Central memory CD8-positive, alpha-beta T cell (primary cell): ENCODE measurements at regions not wholly inside any gene's neighbourhood (a gene's known extent, or its start where the extent isn't known, plus 50 kb on each side); places are given as distances from the start of the nearest gene placed in this dataset.

Source experiments
- ATAC-seq: fragments of 150-1000 bp; cut with Tn5 transposase; replicated peaks from 2 replicates; pipeline ENCODE4 v1.10.0; 2022; ENCODE audit warnings: mild to moderate bottlenecking, moderate FRiP score, moderate number of reproducible peaks; ENCODE audit not compliant: poor library complexity, severe bottlenecking; ENCODE audit errors: extremely low read depth
- DNase-seq, 2 donors: peaks; one replicate each; pipeline ENCODE4 v3.0.0; 2021; ENCODE audit warnings: low spot score in 2 of 2
- H3K27ac Mint-ChIP-seq: one replicate; pipeline ENCODE4 v1.8.0; 2022; ENCODE audit warnings: low read depth, mild to moderate bottlenecking, moderate library complexity, mixed read lengths
- H3K27me3 Mint-ChIP-seq: one replicate; pipeline ENCODE4 v1.8.0; 2022; ENCODE audit warnings: mixed read lengths
- H3K36me3 Mint-ChIP-seq: one replicate; pipeline ENCODE4 v1.8.0; 2022; ENCODE audit warnings: mild to moderate bottlenecking, moderate library complexity, mixed read lengths; ENCODE audit not compliant: insufficient read depth
- H3K4me1 Mint-ChIP-seq: one replicate; pipeline ENCODE4 v1.8.0; 2022; ENCODE audit warnings: mixed read lengths
- H3K4me3 Mint-ChIP-seq: one replicate; pipeline ENCODE4 v1.8.0; 2022; ENCODE audit warnings: mild to moderate bottlenecking, moderate library complexity, mixed read lengths
- H3K9me3 Mint-ChIP-seq: one replicate; pipeline ENCODE4 v1.8.0; 2022; ENCODE audit warnings: mixed read lengths

DNA sequence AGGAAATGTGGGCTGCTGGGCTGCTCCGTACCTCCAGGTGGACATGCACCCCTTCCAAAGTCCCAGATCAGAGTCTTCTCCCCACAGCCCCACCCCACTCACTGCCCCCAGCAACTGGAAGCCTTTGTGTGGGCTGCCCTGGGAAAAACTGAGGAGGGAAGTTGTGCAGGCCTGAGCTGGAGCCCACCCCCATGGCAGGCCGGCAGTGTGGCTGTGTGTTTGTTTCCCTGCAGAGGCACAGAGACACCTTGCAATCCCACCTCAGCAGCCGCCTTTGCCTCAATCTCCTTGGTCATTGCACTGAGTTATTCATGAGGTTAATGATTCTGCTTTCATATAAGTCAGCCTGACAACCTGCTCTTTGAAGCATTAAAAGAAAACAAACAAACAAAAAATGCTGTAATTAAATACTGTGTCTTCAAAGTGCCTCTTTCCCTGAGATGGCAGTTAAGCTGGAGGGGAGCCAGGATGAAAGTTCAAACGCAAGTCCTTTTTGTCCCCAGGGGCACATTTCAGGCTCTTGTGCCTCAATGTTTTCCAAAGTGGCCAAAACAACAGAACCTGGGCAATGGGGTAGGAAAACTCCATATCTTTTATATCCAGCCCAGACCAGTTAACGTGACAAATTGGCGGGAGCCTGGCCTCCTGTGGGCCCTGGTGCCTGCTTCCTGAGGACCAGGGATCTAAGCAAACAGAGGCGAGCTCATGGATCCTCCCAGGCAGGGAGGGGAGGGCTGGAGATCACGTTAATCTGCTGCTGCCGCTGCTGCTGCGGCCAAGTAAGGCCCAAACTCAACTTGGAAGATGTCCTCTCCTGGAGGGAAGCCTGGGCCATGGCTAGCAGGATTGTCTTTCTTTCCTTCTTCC, 51.9 kb upstream of the TSPAN11 start:
- Mint-ChIP-seq H3K4me1 (peaks cover 6% of the 10 kb centered on the region), H3K36me3 (no peaks in the 10 kb centered on the region), H3K9me3 (peaks cover 2% of the 10 kb centered on the region), H3K27ac (no peak overlapping the region), H3K27me3 (peaks cover 39% of the 10 kb centered on the region), H3K4me3 (no peak overlapping the region)
- ATAC-seq (no peak), DNase-seq (no peak)

- no peak for ATAC-seq
- Mint-ChIP-seq H3K27me3 (peaks cover 28% of the 10 kb centered on the region), H3K4me1 (peaks cover 6% of the 10 kb centered on the region), H3K9me3 (peaks cover 5% of the 10 kb centered on the region), H3K27ac (no peak overlapping the region), H3K36me3 (no peaks in the 10 kb centered on the region), H3K4me3 (no peak overlapping the region)
- no peak for DNase-seq
Measured at GRCh38 chr12:30870491-30871265, 55.9 kb upstream of the TSPAN11 start.

DNA sequence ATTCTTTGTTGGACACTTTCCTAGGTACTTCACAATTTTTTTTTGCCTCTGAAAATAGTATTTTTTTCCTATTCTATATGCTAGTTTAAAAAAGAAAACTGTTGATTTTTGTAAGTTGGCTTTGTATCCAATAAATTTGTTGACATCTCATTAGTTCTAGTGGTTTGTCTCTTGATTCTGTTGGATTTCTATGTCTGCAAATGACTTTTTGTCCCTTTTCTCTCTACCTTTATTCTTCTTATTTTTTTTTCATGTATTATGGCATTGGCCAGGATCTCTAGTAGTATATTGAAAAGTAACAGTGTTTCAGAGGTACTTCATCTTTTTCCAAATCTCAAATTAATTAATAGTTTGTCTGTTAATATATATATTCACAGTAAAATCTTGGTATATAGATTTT, 59.1 kb upstream of the TSPAN11 start:
- ATAC-seq, result no peak
- Mint-ChIP-seq H3K36me3 (no peaks in the 10 kb centered on the region), H3K4me1 (peaks cover 6% of the 10 kb centered on the region), H3K9me3 (peaks cover 5% of the 10 kb centered on the region), H3K27me3 (peaks cover 51% of the 10 kb centered on the region), H3K4me3 (no peak overlapping the region), H3K27ac (no peak overlapping the region)
- DNase-seq, result no peak

GRCh38 chr12:30866256-30866655, 60.3 kb upstream of the TSPAN11 start:
- ATAC-seq, result no peak

DNA sequence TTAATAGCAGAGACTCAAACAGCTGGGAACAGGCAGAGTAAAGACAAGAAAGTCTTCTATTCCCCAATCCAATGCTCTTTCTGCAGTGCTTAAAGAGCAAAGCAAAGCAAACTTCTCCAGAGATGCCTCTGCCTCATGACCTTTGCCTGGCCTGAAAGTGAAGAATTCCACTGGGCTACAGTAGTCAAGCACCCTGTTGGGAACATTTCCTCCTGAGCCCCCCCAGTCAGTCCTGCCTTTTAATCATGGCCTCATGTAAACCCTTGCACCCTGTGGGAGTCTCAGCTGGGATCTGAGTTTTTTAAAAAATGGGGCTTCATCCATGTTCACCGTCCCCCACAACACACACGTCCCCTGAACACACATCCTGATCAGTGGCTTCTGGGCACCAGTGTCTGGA, 62.7 kb upstream of the TSPAN11 start:
- ATAC-seq (no peak), DNase-seq (no peak)
- Mint-ChIP-seq H3K4me3 (no peak overlapping the region), H3K27me3 (peaks cover 70% of the 10 kb centered on the region), H3K9me3 (no peaks in the 10 kb centered on the region), H3K36me3 (no peaks in the 10 kb centered on the region), H3K4me1 (no peaks in the 10 kb centered on the region), H3K27ac (no peak overlapping the region)

More at GRCh38 chr12:30866256-30866655, 60.3 kb upstream of the TSPAN11 start:
- peaks cover 5% of the 10 kb centered on the region for H3K9me3 Mint-ChIP-seq
- no peak overlapping the region for H3K4me3 Mint-ChIP-seq
- H3K4me1 Mint-ChIP-seq, result peaks cover 6% of the 10 kb centered on the region
- H3K27ac Mint-ChIP-seq, result no peak overlapping the region
- H3K36me3 Mint-ChIP-seq, result no peaks in the 10 kb centered on the region
- DNase-seq, result no peak
- peaks cover 57% of the 10 kb centered on the region for H3K27me3 Mint-ChIP-seq

GRCh38 chr12:30862486-30862885, 64.1 kb upstream of the TSPAN11 start:
- ATAC-seq (no peak), DNase-seq (no peak)
- H3K27me3 Mint-ChIP-seq, result peaks cover 70% of the 10 kb centered on the region
- no peaks in the 10 kb centered on the region for H3K9me3 Mint-ChIP-seq
- no peaks in the 10 kb centered on the region for H3K4me1 Mint-ChIP-seq
- no peak overlapping the region for H3K27ac Mint-ChIP-seq
- no peaks in the 10 kb centered on the region for H3K36me3 Mint-ChIP-seq
- no peak overlapping the region for H3K4me3 Mint-ChIP-seq

DNA sequence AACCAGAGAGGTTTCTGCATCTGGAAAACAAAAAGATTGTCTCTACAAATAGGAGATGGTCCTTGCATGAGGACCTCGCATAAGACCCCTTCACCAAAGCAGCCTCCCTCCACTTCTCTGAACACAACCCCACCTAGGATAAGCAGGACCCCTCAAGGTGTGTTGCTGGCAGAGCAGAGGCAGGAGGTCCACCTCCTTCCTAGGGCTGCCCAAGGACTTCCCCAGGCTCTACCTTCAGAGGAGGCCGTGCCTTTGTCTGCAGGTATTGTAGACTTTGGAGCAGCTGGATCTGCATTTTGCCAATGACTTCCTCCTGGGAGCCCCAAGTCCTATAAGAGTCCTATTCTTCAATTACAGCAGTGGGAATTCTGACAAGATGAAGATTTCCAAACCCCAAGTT, 67.3 kb upstream of the TSPAN11 start:
- no peak for DNase-seq
- Mint-ChIP-seq H3K27me3 (peaks cover 47% of the 10 kb centered on the region), H3K27ac (no peak overlapping the region), H3K36me3 (no peaks in the 10 kb centered on the region), H3K9me3 (no peaks in the 10 kb centered on the region), H3K4me3 (no peak overlapping the region), H3K4me1 (no peaks in the 10 kb centered on the region)
- ATAC-seq, result no peak

DNA sequence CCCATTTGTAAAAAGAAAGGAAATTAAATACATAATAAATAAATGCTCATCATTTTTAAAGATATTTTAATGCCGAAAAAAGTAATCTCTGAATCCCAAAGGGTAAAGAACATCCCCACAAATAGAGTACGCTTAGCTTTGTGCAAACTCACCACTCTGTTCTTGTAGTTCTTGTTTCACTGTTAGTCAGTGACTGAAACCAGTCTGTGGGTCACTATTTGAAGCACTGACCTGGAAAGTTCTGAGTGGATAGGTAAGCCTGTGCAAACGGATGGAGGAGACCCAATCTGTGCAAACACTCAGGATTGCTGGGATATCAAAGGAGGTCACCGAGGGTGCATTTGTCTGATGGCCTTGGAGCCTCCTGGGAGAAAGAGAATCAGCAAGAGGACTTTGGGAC, 68.1 kb upstream of the TSPAN11 start:
- DNase-seq, result no peak
- H3K27ac Mint-ChIP-seq, result no peak overlapping the region
- H3K27me3 Mint-ChIP-seq, result peaks cover 44% of the 10 kb centered on the region
- no peaks in the 10 kb centered on the region for H3K4me1 Mint-ChIP-seq
- H3K4me3 Mint-ChIP-seq, result no peak overlapping the region
- no peaks in the 10 kb centered on the region for H3K9me3 Mint-ChIP-seq
- ATAC-seq, result no peak
- H3K36me3 Mint-ChIP-seq, result no peaks in the 10 kb centered on the region

- Mint-ChIP-seq H3K9me3 (no peaks in the 10 kb centered on the region), H3K36me3 (peaks cover 3% of the 10 kb centered on the region), H3K27ac (no peak overlapping the region), H3K4me3 (no peak overlapping the region), H3K27me3 (peaks cover 7% of the 10 kb centered on the region), H3K4me1 (peaks cover 8% of the 10 kb centered on the region)
- ATAC-seq (no peak), DNase-seq (no peak)
Measured at GRCh38 chr12:30853561-30854133, 72.9 kb upstream of the TSPAN11 start.

GRCh38 chr12:30850684-30851083, 75.9 kb upstream of the TSPAN11 start:
- Mint-ChIP-seq H3K9me3 (no peaks in the 10 kb centered on the region), H3K4me1 (peaks cover 8% of the 10 kb centered on the region), H3K27ac (peak overlapping the region; percentile 91), H3K27me3 (no peaks in the 10 kb centered on the region), H3K36me3 (peaks cover 3% of the 10 kb centered on the region), H3K4me3 (peak overlapping the region; percentile 84)
- DNase-seq (no peak), ATAC-seq (no peak)

- ATAC-seq (no peak), DNase-seq (no peak)
- no peaks in the 10 kb centered on the region for H3K9me3 Mint-ChIP-seq
- no peaks in the 10 kb centered on the region for H3K27me3 Mint-ChIP-seq
- peaks cover 3% of the 10 kb centered on the region for H3K36me3 Mint-ChIP-seq
- peaks cover 8% of the 10 kb centered on the region for H3K4me1 Mint-ChIP-seq
- H3K4me3 Mint-ChIP-seq, result no peak overlapping the region
- no peak overlapping the region for H3K27ac Mint-ChIP-seq
Measured at GRCh38 chr12:30847259-30847658, 79.3 kb upstream of the TSPAN11 start.

DNA sequence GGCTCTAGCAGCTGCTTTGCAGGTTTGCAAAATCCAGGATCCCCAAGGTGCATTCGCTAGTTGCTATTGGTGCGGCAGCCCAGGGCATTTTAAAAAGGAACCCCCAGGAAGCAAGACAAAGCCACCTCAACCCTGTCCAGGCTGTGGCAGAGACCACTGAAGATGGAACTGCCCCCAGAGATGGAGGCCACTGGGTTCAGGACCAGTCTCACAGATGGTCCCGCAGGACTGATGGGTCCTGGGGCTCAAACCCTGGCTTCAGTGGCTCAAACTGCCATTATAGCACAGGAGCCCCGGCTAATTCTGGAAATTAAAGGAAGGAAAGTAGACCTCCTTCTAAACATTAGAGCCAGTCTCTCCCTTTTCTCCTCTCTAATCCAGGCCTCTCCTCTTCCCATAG, 79.8 kb upstream of the TSPAN11 start:
- no peak for DNase-seq
- Mint-ChIP-seq H3K27me3 (no peaks in the 10 kb centered on the region), H3K4me1 (peaks cover 4% of the 10 kb centered on the region), H3K9me3 (no peaks in the 10 kb centered on the region), H3K4me3 (no peak overlapping the region), H3K36me3 (peaks cover 3% of the 10 kb centered on the region), H3K27ac (no peak overlapping the region)
- ATAC-seq, result no peak

GRCh38 chr12:30845676-30846075, 80.9 kb upstream of the TSPAN11 start:
- H3K9me3 Mint-ChIP-seq, result no peaks in the 10 kb centered on the region
- ATAC-seq, result no peak
- H3K36me3 Mint-ChIP-seq, result no peaks in the 10 kb centered on the region
- no peak overlapping the region for H3K27ac Mint-ChIP-seq
- H3K27me3 Mint-ChIP-seq, result no peaks in the 10 kb centered on the region
- DNase-seq, result no peak
- H3K4me1 Mint-ChIP-seq, result no peaks in the 10 kb centered on the region
- H3K4me3 Mint-ChIP-seq, result no peak overlapping the region
